GM19328 (cell line): ENCODE measurements at regions not wholly inside any gene's neighbourhood (a gene's known extent, or its start where the extent isn't known, plus 50 kb on each side); places are given as distances from the start of the nearest gene placed in this dataset.

Experiments
- ATAC-seq: cut with Tn5 transposase; IDR thresholded peaks from one replicate; pipeline ENCODE4 v1.9.1; 2021; ENCODE audit warnings: mild to moderate bottlenecking, moderate library complexity; ENCODE audit not compliant: unreplicated experiment

GRCh38 chr1:184267747-184268146, 119.1 kb upstream of the C1orf21 start:
- ATAC-seq: no peak

- no peak for ATAC-seq
Measured at GRCh38 chr1:184270556-184270955, 116.3 kb upstream of the C1orf21 start.

- no peak for ATAC-seq
Measured at GRCh38 chr1:184272175-184272866, 114.5 kb upstream of the C1orf21 start.

DNA sequence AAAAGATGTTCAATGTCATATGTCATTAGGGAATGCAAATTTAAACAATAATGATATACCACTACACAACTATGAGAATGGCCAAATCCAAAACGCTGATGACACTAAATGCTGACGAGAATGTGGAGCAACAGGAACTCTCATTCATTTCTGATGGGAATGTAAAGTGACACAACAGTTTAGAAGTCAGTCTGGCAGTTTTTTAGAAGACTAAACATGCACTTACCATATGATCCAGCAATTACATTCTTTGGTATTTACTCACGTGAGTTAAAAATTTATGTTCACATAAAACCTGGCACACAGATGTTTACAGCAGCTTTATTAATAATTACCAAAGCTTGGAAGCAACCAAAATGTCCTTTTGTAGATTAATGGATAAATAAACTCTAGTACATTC, 110.4 kb upstream of the C1orf21 start:
- no peak for ATAC-seq

DNA sequence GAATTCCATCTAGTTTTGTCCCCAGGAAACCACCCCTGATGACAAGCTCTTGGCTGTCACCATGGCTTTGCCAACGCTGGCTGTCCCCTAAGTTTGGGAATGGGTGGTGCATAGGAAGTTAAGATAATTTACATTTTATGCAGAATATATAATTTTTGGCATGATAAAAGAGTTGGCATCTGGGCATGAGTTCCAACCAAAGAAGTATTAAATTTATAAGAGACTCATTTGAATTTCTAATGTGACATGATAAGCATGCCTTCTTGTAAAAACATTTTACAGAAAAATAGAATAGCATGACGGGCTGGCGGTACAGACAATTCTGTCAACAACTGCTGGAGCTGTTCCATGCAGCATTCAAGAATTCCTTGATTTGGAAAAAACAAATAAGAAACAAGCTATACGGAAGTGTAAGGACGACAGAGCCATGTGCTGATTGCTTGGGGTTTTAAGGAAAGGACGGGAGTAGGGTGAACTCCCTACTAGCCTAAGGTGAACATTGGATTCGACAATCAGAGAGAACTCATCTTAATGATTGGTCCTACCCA, 106.8 kb upstream of the C1orf21 start:
- ATAC-seq: no peak

DNA sequence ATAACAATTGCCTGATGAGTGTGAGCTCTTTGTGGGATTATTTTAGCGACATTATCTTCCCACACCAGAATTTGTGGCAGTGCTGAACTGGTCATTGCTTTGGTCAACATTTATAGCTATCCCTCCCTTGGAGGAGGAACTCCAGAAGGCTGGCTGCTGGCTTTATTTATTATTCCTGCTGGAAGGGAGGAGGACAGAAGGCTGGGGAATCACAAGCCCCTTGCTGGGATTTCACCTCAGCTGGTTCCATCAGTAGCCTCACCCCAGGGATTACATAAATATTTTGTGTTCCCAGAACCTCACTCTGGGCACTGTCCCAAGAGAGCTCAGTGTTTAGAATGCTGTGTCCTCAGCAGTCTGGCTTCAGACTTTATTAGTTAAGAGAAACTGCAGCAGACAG, 102.8 kb upstream of the C1orf21 start:
- no peak for ATAC-seq

GRCh38 chr1:184284900-184285299, 101.9 kb upstream of the C1orf21 start:
- no peak for ATAC-seq

- ATAC-seq: no peak
Measured at GRCh38 chr1:184285401-184286087, 101.3 kb upstream of the C1orf21 start.

DNA sequence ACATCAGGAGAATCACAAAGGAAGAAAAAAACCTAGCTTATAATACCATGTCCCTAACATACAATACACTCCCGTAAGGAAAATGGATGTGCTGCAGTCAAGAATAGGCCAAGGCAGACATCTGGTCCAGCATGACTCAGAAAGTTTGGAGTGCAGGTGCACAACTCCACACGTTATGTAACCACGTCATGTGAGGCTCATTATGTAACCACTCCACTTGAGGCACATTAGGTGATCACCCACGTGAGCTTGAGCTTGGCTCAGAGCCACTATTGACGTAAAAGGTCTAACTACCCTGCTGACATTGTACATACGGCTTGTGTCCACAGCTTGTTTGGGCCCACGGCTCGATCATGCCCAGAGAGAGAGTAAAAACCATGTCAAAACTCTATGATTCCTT, 99.8 kb upstream of the C1orf21 start:
- ATAC-seq: no peak

- ATAC-seq: no peak
Measured at GRCh38 chr1:184289825-184290550, 96.8 kb upstream of the C1orf21 start.

- ATAC-seq: no peak
Measured at GRCh38 chr1:184291701-184292100, 95.1 kb upstream of the C1orf21 start.

GRCh38 chr1:184292101-184292500, 94.7 kb upstream of the C1orf21 start:
- ATAC-seq: no peak

GRCh38 chr1:184294101-184294500, 92.7 kb upstream of the C1orf21 start:
- ATAC-seq: no peak

GRCh38 chr1:184296466-184297243, 90.2 kb upstream of the C1orf21 start:
- ATAC-seq: no peak

DNA sequence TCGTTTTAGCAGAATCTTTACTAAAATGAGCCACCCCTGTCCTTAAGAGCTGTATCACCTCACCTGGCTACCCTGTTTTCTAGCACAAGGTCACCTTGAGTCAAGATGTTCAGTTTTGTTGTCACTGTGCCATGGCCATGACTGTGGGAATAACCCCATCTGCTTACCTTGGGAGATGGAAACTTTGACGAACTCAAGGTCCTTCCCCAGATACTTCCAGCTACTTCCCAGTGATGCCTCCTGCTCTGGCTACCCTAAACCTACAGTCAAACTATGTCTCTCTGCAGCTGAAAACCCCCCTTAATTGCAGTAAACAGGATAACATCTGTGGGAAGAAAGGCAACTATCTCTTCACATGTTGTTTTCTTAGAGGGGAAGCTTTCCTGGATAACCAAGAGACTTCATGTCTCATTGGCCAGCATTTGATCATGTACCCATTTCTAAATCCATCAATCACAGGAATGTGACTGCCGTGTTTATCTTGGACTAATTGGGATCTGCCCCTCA, 89.5 kb upstream of the C1orf21 start:
- no peak for ATAC-seq

DNA sequence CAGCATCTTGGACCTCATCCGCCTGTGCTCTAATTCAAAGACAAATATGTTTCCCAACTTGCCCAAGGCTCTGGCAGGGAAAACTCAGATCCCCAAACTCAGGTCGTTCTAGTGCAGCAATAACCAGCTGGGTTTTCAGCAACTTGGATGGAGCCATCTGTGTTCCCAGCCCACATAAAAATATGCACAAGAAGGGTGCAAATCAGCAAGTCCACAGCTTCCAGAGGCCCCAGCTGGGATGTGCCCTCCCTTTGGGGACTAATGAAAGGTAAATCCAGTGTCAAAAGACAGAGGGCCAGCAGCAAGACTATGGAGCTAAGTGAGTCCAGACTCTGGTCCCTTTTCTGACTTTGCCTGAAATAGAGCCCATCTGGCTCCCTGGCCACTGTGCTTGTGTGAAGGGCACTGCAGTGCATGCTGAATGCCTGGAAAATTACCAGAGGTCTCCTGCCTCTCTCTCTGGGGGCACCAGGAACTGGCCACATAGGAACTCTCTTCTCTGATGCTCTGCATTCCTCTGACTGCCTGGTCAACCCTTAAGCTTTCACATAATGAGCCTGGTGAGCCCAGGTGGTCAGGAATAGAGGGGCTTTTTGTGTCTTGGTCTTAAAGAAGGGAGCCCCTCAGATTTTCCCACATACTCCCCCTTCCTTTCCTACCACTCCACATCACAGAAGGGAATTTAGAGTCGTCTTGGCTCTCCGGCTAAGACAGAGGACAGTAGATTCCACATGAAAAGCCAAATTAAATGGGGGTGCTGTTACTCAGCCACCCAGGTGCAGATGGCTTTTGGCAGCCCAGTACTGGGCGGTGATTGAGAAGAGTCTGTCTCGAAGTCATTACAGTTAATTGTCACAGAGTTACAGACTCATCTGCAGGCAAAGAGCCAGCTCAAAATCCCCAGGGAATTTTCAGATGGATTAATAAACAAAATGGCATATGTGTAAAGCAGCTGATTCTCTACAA, 88.1 kb upstream of the C1orf21 start:
- ATAC-seq: no peak

DNA sequence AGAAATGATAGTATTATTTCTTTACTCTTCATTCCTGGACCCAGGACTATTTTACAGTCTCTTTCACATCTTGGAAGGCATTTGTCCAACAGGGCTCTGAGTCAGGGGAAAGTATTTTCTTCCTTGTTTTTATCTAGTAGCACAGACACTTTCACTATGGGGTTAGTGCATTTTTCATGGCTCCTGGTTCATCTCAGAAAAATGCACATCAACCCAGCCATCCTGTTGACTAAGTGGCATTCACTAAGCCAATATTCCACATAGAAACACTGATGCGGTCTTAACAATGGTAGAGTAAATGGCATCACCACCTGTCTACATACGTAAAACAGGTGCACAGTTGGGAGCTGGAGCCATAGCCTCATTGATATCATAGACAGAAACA, 87.4 kb upstream of the C1orf21 start:
- ATAC-seq: no peak

DNA sequence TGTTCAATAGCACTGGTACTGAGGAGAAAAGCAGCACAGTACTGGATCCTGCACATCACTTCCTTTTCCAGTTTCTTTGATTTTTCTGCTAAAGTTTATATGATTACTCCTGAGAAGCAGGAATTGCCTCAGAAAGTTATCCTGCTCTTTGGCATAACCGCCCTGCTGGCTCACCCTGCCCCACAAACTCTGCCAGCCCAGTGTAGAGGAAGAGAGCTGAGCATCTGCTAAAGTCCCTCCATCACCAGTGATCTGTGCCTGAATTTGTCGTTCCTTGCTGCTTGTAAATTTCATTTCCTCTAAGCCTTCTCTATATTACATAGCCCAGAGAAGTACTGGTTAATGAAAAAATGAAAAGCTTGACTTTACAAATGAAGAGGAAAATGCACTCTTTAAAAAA, 87.0 kb upstream of the C1orf21 start:
- ATAC-seq: no peak

- no peak for ATAC-seq
Measured at GRCh38 chr1:184300446-184300845, 86.4 kb upstream of the C1orf21 start.

DNA sequence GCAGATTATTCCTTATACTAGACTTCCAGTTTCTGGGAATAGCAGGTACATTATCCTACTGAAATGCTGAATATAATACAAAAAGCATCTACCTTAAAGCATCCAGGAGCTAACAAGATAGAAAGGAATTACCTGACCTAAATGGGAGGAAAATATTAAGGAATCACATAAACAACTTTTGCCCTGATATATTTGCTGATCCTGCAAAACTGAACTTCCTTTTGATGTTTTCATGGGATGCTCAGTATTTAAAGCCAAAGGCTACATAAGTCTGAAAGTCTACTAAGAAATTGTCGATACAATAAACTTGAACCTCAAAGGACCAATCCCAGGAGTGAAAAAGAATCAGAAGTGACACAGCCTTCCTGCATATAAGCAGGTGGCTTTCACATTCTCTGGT, 85.6 kb upstream of the C1orf21 start:
- no peak for ATAC-seq
